GM13977 (cell line): ENCODE measurements at regions not wholly inside any gene's neighbourhood (a gene's known extent, or its start where the extent isn't known, plus 50 kb on each side); places are given as distances from the start of the nearest gene placed in this dataset.

ENCODE experiments used
- DNase-seq: peaks from one replicate; pipeline ENCODE4 v3.0.0; 2012; ENCODE audit warnings: low spot score
- CTCF ChIP-seq: IDR thresholded peaks from 2 replicates; pipeline ENCODE4 v1.5.1; 2012; ENCODE audit warnings: mild to moderate bottlenecking, control low read depth; ENCODE audit not compliant: insufficient read depth; ENCODE audit errors: extremely low read depth, missing control alignments
- in situ Hi-C: fragments of 300-500 bp; cut with MboI; formaldehyde crosslinking; loops from one replicate; pipeline ENCODE4 v1.12.0; 2022; ENCODE audit warnings: low sequenced_read_pairs, low pct_unique_long_range_greater_than_20kb, mixed read lengths, inconsistent platforms; ENCODE audit not compliant: unreplicated experiment

DNA sequence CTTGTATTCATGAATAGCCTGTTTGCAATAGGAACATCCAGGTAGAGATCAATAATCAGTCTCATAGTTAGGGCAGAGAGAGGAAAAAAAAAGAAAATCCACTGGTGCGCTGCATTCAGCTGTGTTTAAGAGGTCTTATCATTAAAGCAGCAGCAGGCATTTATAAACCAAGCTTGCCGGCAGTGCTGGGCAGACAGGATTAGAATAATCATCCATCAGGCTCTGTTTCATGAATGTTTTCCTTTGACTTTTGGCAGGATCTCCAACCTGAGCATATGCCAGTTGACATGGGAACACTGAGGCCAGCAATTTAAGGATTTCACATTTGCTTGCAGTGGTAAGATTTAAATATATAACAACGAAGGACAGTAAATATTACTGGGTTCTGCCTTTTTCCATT, 305.2 kb upstream of the SEMA6D start:
- TF ChIP-seq CTCF, result no peak
- in situ Hi-C loops, result no loop called here
- DNase-seq, result no peak

GRCh38 chr15:47412802-47413201, 304.5 kb upstream of the SEMA6D start:
- no peak for DNase-seq
- in situ Hi-C loops, result no loop called here
- no peak for TF ChIP-seq CTCF

GRCh38 chr15:47414207-47414606, 303.1 kb upstream of the SEMA6D start:
- in situ Hi-C loops, result no loop called here
- TF ChIP-seq CTCF, result no peak
- no peak for DNase-seq

DNA sequence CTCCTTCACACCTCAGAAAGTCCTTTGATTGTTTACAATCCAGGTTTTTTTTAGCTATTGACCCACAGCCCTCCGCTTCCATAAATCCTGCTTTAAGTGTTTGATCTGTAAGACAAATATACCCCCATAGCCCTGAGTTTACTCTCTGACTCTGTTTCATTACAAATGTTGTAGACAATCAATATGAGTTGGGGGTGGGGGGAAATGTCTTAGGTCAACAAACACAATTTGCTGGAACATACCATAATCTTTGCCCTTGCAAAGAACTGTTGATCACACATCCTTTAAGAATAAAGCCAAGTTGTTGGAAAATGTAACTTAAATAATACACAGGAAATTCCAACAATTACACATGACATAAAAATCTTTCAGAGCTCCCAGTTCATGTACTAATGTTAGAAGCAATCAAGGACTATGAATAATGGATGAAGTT, 301.8 kb upstream of the SEMA6D start:
- no peak for TF ChIP-seq CTCF
- no peak for DNase-seq
- in situ Hi-C loops, result no loop called here

GRCh38 chr15:47422881-47423665, 294.2 kb upstream of the SEMA6D start:
- in situ Hi-C loops, result no loop called here
- no peak for TF ChIP-seq CTCF
- no peak for DNase-seq

DNA sequence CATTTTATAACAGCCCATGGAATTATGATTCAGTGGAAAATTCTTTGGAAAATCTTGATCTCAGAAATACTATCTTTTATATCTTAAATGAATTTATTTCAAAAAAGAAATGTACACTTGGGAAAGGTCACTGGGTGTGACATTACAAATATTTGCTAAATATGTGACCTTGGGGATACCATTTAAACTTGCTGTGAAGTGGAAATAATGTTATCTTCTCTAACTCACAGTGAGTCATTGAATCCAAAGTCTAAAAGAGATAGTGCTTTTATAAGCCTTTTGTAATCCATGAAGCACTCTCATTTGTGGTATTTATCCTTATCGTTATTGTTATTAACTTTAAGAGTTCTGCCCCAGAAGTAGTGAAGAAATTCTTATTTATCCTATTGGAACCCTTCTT, 289.8 kb upstream of the SEMA6D start:
- in situ Hi-C loops, result no loop called here
- TF ChIP-seq CTCF, result no peak
- DNase-seq, result no peak
